ENCODE measurements at regions not wholly inside any gene's neighbourhood (a gene's known extent, or its start where the extent isn't known, plus 50 kb on each side); places are given as distances from the start of the nearest gene placed in this dataset.
A peak's percentile ranks its signal among the peaks of the same experiment; 100 is the strongest.
"Not testable (repeated sequence)": the region's sequence is repeated elsewhere in the genome, so short reads cannot be mapped to it uniquely, and the experiment has no call there.

- no peak for DNase-seq
Measured at GRCh38 chr11:116698080-116698479, 74.7 kb downstream of the BUD13 start.

- no peak for DNase-seq
Measured at GRCh38 chr11:116697639-116698038, 75.1 kb downstream of the BUD13 start.

- DNase-seq: no peak
Measured at GRCh38 chr11:116697011-116697410, 75.8 kb downstream of the BUD13 start.

GRCh38 chr11:116696381-116696941 is 76.3 kb downstream of the BUD13 start:
- DNase-seq: no peak

- DNase-seq: no peak
Measured at GRCh38 chr11:116695657-116696254, 77.0 kb downstream of the BUD13 start.

- no peak for DNase-seq
Measured at GRCh38 chr11:116694815-116695590, 77.8 kb downstream of the BUD13 start.

GRCh38 chr11:116694349-116694725 is 78.5 kb downstream of the BUD13 start:
- no peak for DNase-seq

- DNase-seq: no peak
Measured at GRCh38 chr11:116693593-116694348, 79.0 kb downstream of the BUD13 start.

- DNase-seq: no peak
Measured at GRCh38 chr11:116693102-116693570, 79.7 kb downstream of the BUD13 start.

- DNase-seq: no peak
Measured at GRCh38 chr11:116692318-116693101, 80.3 kb downstream of the BUD13 start.

- peak; percentile 34 for DNase-seq
Measured at GRCh38 chr11:116691771-116692177, 81.0 kb downstream of the BUD13 start.

GRCh38 chr11:116690611-116691010 is 82.2 kb downstream of the BUD13 start:
- no peak for DNase-seq

- no peak for DNase-seq
Measured at GRCh38 chr11:116689413-116690127, 83.2 kb downstream of the BUD13 start.

GRCh38 chr11:116688202-116688540 is 84.6 kb downstream of the BUD13 start:
- DNase-seq: no peak

- no peak for DNase-seq
Measured at GRCh38 chr11:116687458-116688201, 85.2 kb downstream of the BUD13 start.

- DNase-seq: no peak
Measured at GRCh38 chr11:116686866-116687265, 85.9 kb downstream of the BUD13 start.

- DNase-seq: no peak
Measured at GRCh38 chr11:116683982-116684381, 88.8 kb downstream of the BUD13 start.

GRCh38 chr11:116680349-116681125 is 92.2 kb downstream of the BUD13 start:
- DNase-seq: no peak

- no peak for DNase-seq
Measured at GRCh38 chr11:116678887-116679286, 93.9 kb downstream of the BUD13 start.

GRCh38 chr11:116667318-116667717 is 105.5 kb downstream of the BUD13 start:
- DNase-seq: not testable (repeated sequence)

Data from fibroblast of skin of scalp (primary cell).